Fibroblast of peridontal ligament (primary cell): ENCODE measurements at regions not wholly inside any gene's neighbourhood (a gene's known extent, or its start where the extent isn't known, plus 50 kb on each side); places are given as distances from the start of the nearest gene placed in this dataset.

ENCODE experiments used
- DNase-seq: peaks from one replicate; pipeline ENCODE4 v3.0.0-alpha.2; 2010; ENCODE audit errors: extremely low read depth

DNA sequence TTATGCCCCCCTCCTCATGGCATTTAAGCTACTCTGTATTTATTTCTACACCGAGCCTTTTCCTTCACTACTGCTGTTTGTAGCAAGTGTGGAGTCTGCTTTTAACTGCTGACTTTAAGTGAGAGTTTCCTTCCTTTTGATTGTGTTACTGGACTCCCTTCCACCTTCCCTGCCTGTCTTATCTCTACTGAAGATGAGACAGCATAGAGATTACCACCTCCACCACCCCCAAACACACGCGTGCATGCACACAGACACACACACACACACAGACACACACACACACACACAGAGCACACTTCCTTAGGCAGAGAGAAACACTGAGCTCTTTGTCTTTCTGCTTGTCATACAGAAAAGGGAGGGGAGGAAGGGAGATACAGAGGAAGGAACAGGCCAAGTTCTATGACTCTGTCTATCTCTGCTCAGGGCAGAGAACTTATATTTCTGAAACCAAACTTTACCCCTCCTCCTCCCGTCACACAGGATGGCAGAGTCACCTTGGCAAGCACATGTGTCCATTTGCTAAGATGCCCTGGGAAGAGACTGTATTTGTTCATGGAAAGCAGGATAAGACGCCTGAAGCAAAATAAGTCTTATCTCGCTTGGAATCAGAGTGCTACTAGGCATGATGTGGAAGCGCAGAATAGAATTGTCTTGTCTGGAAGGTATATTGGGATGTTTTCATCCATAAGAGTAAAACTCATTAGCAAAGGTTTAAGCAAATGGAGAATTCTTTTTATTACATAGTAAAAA is 81.8 kb upstream of the CAV2 start:
- DNase-seq, result no peak

DNA sequence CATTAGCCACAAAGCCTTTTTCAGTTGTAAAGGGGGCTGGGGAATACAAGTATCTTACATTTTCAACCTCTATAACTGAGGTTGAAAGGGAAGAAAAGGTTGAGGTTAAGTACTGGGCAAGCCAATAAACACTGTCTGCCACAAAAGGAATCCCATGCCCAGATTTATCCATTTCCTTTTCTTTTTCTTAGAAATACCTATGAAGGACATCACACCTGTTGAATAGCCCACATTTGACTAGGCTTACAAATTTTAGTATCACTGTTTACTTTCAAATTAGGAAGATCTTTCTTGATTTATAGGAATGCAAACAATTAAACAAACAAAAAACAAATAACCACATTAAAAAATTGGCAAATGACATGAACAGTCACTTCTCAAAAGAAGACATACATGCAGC is 81.0 kb upstream of the CAV2 start:
- DNase-seq, result no peak

DNA sequence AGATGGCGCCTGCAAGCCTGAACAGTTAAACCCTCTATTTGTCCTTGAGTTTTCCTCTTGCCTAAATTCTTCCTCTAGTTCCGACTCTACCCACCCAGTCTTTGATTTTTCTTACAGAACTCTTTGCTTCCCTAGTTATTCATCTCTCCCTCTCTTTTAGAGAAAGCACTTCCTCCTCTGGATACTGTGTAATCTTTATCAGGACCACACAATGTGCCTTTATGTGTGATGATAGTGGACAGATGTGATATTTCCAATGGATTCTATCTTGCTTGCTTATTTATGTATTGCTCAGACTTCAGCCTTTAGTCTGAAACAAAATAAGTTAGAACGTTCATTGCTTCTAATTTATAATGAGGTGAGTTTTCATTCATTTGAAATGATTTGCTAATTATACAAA is 79.5 kb upstream of the CAV2 start:
- DNase-seq, result no peak

DNA sequence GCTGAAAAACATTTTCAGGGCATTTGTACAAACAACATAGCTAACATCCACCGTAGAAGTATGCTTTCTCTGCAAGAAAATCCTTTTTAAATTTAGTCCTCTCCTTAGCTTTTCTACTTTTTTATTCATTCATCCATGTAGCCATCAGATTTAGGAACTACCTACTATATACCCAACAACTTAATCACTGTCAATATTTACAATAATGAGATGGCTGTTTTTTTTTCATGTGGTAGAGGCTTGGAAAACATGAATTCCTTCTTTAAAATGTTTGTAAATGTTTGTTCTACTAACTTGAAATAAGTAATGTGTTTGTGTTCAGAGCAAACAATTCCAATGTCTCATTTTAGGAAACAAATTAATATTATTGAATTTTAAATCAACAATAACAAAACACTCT is 78.2 kb upstream of the CAV2 start:
- no peak for DNase-seq

DNA sequence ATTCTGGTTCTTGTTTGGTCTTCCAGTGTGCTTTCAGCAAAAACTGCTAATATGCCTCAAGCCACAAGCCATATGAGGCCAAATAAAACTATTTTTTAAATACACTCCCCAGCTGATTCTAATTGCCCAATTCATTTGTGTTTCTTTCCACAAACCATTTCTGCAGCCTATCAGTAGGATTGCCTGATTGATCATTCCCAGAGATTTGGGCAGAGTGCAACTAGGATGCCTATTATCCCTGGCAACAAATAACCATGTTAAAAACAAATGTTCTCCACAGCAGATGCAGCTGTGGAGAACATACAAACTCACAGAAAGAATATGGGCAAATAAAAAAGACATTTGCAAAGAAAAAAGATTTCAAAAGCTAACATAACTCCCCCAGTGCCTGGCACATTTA is 76.9 kb upstream of the CAV2 start:
- peak; percentile 72 for DNase-seq

DNA sequence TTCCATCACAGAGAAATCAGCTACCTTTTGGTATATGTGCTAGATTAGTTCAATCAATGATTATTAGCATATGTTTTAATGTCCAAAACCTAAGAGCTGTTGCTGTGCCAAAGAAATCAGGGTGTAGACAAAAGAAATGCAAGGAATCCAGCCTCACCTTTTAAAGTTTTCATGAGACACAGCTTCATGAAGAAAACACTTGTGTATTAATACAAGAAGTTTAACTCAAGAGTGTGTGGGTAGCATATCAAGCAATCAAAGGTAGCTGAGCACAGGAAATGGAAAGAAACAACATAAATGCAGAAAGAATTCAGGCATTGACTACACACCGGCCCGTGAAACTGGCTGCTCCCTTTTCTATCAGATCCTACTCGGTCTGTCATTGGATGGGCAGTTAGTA is 76.0 kb upstream of the CAV2 start:
- no peak for DNase-seq

DNA sequence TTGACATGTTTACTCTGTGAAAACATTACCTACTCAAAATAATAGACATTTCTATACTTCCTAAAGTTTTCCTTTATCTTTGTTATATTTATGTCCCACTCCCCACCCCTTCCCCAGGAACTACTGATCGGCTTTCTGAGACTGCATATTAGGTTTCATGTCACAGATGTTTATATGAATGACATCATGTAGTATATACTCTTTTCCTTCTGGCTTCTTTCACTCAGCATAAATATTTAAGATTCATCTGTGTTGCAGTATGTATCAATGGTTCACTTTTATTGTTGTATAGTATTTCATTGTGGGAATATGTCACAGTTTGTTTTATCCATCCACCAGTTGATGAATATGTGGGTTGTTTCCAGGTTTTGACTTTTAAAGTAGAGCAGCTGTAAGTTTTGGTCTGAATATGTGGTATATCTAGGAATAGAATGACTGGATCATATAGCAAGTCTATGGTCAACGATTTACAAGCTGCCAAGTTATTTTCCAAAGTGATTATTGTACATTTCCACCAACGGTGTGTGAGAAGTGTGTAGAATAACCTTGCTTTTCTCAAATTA is 73.8 kb upstream of the CAV2 start:
- no peak for DNase-seq

DNA sequence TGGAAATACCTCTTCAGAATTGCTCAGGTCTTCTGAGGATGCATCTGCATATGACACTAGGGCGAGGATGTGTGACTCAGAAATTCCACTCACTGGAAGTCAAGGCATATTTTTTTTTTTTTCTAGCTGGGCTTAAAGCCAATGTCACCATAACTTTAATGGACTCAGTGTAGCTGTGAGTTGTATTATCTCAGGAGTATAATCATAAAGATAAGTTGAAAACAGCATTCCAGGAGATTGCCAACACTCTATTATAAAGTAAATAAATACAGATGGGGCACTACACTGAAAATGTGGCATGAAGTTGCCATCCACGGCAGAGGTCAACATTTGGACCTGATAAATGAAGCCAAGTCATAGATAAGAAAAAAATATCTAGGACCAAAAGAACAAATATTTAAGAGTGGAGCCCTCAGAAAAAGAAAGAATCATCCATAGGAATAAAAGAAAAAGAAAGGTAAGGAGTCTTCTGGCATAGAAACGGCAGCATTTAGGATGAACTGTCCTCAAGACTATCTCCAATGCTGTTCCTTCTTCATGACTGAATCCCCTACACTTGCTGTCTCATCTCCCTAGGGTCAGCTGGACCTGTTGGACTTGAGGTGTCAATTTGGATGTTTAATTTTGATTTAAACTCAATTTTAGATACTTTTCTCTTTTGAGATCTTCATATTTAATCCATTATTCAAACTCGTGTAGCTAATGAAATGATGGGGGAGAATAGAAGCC is 72.9 kb upstream of the CAV2 start:
- DNase-seq, result peak; percentile 69

DNA sequence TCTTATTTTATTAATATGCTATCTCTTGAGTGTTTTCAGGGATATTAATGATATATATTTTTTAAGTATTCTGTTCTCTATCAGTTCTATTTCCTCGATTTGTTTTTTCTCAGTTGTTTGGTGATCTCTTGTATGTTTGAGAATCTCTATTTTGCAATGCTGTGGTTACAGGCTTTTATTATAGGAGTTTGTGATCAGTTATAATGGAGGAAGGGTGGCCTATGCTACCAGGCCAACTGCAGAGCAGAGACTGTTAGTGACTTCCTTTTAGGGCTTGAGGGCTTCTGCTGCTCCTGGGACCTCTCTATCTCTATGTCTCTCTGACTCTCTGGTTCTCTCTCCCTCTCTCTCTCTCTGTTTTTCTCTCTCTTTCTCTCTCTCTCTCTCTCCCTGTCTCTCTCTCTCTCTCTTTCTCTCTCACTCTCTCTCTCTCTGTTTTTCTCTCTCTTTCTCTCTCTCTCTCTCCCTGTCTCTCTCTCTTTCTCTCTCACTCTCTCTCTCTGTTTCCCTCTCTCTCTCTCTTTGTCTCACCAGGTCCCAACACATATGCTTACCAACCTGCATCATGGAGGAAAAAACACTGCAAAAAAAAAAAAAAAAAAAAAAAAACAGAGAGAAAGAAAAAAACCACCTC is 69.4 kb upstream of the CAV2 start:
- DNase-seq, result no peak

DNA sequence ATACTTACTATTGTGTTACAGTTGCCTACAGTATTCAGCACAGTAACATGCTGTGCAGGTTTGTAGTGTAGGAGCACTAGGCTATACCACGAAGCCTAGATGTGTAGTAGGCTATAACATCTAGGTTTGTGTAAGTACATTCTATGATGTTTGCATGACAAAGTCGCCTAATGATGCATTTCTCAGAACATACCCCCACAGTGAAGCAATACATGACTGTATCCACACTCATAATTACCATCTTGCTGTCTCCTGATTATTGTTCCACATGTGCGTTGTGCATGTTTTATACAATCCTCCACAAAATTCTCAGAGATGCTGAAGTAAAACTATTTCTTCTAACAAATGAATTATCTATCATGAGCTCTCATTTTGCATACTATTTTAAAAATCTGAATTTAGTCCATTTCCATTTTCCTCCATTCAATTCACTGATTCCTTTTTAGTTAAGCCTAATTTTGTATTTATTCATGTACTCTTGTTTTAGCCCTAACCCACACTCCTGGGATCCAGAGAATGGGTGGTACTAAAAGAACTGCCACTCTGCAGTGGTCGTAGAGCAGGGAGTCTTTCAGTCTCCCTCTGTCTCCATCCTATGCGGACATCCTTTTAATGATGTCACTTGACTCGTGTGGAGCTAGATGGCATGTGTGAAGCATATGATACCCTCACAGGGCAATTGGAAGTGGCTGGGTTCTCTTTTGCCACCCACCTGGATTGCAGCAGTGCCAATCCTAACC is 67.6 kb upstream of the CAV2 start:
- DNase-seq, result no peak

DNA sequence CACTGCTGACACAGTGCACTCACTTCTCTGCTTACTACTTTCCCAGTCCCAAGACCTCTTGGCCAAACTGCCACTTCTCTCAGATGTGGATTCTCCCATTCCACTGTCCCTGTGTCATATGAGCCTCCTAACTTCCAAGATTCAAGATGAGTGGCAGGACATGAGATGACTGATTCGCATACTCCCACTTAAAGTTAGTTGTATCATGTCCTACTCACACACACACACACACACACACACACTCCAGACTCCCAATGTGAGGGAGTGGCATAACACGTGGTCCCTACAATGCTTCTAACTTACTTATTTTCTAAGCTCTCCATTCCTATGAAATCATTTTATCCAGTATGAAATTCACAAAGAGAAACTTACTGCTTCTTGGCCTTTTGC is 67.0 kb upstream of the CAV2 start:
- no peak for DNase-seq

DNA sequence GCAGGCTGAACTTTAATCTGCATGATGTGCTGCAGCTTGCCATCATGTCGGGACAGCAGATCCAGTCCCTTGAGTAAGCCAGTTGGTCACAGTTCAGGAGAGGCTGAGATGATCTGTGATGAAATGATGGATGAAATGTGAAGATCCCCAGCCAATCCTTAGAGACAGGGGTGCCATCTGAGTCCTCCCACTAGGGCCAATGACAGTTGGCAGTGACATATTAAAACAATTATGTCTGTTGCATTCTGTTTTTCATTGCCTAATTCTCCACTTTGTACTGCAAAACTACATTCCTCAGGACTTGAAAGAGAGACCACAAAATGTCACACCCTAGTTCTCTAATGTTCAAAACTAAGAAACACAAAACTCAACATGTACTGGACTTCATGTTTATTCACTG is 66.3 kb upstream of the CAV2 start:
- DNase-seq, result no peak

DNA sequence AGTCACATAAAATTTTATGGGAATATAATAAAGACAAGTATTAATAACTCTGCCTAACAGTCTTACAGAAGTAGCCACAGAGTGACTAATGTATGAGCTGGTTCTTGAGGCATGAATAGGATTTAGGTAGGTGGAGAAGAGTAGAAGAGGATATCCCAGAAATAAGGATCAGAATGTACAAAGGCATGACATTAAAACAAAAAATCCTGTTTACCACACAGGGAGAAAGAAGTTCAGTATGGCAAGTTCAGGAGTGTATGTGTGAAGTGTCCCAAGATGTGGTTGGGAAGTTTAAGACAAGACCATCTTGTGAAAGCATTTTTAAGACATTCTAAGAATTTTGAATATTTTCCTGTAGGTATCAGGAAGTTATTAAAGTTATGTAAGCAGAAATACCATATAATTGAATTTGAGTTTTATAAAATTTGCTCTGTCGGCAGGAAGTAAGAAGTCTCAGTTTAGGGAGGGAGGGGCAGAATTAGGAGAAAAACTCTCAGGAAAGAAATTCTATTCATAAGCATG is 64.7 kb upstream of the CAV2 start:
- peak; percentile 48 for DNase-seq

DNA sequence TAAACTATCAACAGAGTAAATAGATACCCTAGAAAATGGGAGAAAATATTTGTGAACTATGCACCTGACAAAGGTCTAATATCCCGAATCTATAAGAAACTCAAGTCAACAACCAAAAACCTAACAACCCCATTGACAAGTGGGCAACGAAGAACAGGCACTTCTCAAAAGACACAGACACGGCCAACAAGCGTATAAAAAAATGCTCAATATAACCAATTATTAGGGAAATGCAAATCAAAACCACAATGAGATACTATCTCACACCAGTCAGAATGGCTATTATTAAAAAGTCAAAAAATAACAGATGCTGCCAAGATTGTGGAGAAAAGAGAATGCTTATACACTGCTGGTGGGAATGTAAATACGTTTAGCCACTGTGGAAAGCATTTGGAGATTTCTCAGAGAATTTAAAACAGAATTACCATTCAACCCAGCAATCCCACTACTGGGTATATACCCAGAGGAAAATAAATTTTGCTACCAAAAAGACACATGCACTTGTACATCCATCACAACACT is 63.2 kb upstream of the CAV2 start:
- DNase-seq, result no peak

DNA sequence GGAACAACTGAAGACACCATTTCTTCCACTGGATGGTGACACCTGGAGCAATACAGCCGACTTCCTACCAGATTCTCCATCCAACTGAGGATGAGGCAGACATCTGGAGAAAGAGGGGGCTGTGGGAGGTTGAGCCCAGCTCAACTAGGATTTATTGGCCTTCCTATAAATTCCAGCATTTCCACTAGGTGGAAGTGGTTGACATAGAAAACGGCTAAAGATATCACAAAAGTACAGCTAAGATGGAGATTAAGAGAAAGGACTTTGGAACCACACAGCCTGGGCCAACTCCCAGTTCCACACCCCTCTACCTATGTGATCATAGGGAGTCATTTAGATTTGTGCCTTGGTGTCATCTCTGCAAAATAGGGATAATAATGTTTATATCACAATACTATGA is 61.3 kb upstream of the CAV2 start:
- peak; percentile 59 for DNase-seq

DNA sequence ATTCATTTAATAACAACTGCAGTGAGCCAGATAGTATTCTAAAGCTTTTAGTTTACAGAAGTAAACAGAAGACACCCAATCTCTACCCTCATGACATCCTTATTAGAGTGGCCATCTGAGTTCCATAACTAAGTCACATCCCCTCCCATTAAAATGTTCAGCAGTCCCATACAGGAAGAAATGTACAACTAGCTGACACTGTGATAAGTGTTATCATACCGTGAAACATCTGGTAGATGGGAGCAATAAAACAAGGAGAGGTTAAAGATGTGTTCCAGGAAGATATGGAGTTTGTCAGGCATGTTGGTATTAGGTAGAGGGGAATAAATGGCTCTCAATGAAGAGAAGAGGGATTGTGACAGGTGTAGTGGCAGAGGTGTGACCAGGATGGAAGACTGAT is 60.5 kb upstream of the CAV2 start:
- DNase-seq, result no peak

DNA sequence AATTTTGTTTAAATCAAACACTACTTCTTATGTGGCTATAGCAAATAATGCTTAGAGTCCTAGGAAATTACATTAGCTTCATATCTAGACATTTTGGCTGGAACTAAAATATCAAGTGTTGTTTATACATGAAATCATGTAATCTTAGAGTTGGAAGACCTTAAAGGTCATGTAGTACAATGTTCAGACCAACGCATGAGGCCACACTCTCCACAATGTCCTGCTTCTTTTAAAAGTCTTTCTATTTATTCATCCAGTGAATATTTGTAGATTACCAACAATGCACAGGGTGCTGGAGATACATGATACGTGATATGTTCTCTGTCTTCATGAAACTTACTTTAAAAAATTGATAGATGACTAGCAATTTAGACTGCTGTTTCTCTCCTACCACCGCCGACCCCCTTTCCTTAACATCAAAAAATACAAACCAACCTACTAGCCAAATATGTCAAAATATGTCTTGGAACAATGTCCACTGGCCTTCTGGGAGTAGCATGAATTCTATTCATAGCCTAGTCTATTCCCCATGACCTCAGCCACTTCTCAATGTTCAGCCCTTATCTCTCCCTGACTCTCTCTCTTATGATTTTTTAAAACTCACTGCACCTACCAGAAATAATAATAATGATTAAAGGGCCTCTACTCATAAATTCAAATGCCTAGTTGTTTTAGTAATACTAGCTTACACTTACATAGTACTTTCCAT is 59.5 kb upstream of the CAV2 start:
- DNase-seq, result no peak

DNA sequence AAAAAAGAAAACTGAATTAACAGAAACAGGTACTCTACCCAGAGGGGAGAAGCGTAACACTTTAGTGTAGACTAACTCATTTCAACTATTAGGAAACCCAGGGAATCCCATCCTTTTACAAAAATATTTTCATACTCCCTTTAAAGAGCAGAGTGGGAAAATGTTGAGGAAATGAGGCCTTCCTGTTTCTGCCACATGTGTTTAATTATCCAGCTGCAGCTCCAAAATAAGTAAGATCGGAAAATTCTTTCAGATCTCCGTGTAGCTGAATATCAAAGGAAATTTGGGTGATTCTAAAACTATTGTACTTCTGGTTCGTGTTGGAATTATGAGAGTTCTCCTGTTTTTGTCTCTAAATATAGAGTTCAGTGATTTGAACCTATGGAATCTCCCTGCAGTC is 58.0 kb upstream of the CAV2 start:
- peak; percentile 80 for DNase-seq

DNA sequence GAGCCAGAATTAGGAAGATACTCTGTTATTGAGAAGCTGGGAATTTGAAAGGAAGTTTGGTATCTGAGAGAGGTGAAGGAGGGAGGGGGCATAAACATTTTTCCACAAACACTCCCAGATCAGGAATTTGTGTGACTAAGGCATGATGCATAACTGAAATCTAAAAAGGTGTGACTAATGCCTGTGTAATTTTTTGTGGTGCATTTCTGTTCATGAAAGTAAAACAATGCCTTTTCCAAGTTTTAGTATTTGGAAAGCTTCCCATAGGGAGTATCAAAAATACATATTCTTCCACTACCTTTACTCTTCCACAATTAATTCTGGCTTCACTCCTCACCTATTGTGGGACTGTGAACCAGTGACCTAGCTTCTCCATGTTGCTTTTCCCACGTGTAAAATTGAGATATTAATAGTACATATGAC is 56.4 kb upstream of the CAV2 start:
- DNase-seq, result peak; percentile 96

DNA sequence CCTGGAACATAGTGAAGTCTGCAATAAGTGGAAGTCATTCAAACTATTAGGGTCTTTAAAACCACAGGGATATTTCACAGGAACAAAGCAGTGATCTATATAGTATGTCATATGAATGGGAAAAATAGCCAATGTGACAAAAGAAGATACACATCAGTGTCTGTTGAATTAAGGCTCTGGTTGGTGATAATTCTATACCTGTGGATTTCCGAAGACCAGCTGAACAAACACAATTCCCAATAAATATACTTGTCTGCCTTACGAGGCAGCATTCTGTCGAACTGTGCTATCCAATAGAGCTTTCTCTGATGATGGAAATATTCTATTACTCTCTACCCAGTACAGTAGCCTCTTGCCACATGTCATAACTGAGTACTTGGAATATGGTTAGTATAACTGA is 55.9 kb upstream of the CAV2 start:
- DNase-seq, result no peak
